ENCODE measurements at regions not wholly inside any gene's neighbourhood (a gene's known extent, or its start where the extent isn't known, plus 50 kb on each side); places are given as distances from the start of the nearest gene placed in this dataset.

DNA sequence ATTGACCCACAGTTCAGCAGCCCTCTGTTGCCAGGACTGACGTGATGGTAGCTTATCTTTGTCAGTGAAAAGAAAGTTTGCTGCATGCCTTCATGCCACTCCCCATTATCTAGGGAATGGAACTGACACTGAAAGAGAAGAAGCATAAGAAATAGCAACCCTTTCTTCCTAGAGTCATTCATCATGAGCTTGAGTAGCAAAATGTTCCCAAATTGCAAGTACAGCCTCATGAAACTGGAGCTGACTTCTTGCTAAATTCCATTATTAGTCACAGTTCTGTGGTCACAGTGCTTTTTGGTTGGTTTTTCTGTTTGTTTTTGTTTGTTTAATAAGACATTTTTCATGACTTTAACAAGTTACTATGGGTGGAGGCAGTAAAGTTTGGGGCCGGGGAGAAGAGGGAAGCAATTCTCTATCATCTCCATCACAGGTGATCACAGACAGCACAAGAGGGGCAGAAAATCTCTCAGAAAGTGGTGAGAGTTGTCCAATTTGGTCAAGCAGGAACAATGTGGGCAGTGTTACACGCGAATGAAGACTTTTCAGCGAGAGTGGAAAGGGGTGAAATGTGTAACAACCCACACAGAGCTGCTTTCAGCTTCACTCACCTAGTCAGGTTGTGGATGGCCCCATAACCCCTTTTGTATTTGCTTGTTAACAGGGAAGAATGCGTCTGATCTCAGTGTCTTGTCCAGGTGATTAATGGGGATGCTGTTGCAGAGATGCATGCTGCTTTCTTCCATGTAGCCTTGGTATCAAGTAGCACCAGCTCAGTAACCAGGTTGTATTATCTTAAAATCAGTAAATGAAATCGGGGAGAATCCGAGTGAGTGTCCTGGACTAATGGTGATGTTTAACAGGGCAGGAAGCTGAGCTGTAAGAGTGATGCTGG is 440.4 kb downstream of the DMRT2 start:
- TF ChIP-seq ZNF274 (IDR thresholded peaks at IDR 0.05; ENCODE audit: low read depth, low read length) = no peak
- no peak for TF ChIP-seq SUZ12 (IDR thresholded peaks at IDR 0.05; ENCODE audit: extremely low read depth, insufficient read depth, insufficient read length)
- no peak for TF ChIP-seq YY1 (IDR thresholded peaks at IDR 0.05; ENCODE audit: insufficient read depth, insufficient read length)

All from NT2/D1 (cell line).